Smooth muscle cell (in vitro differentiated cells): ENCODE measurements at regions not wholly inside any gene's neighbourhood (a gene's known extent, or its start where the extent isn't known, plus 50 kb on each side); places are given as distances from the start of the nearest gene placed in this dataset.

Source experiments
- DNase-seq: peaks from one replicate; lab custom pipeline; 2025; ENCODE audit not compliant: unreplicated experiment; lab: John Stamatoyannopoulos, UW
- H2AFZ ChIP-seq: fragments of 200-600 bp; sonication (generic); 2 replicates; pipeline ENCODE4 v1.6.0; 2016; ENCODE audit warnings: antibody characterized with exemption, low read depth, mild to moderate bottlenecking
- H3F3A ChIP-seq: fragments of 200-600 bp; sonication (generic); 2 replicates; pipeline ENCODE4 v1.6.0; 2017; ENCODE audit warnings: antibody characterized with exemption, low read depth
- H3K27ac ChIP-seq: fragments of 200-600 bp; sonication (generic); 2 replicates; pipeline ENCODE4 v1.5.1; 2016; ENCODE audit warnings: low read depth, mild to moderate bottlenecking
- H3K27me3 ChIP-seq: fragments of 200-600 bp; sonication (generic); 2 replicates; pipeline ENCODE4 v1.6.1; 2016; ENCODE audit warnings: low read depth, mild to moderate bottlenecking
- H3K36me3 ChIP-seq: fragments of 200-600 bp; sonication (generic); 2 replicates; pipeline ENCODE4 v1.5.1; 2016; ENCODE audit warnings: low read depth
- H3K4me1 ChIP-seq: fragments of 200-600 bp; sonication (generic); 2 replicates; pipeline ENCODE4 v1.5.1; 2016; ENCODE audit warnings: low read depth
- H3K4me2 ChIP-seq: fragments of 200-600 bp; sonication (generic); 2 replicates; pipeline ENCODE4 v1.6.0; 2016; ENCODE audit warnings: mild to moderate bottlenecking
- H3K4me3 ChIP-seq: fragments of 200-600 bp; sonication (generic); 2 replicates; pipeline ENCODE4 v1.5.1; 2016; ENCODE audit warnings: mild to moderate bottlenecking
- H3K79me2 ChIP-seq: fragments of 200-600 bp; sonication (generic); 2 replicates; pipeline ENCODE4 v1.6.0; 2016; ENCODE audit warnings: low read depth, mild to moderate bottlenecking
- H3K9ac ChIP-seq: fragments of 200-600 bp; sonication (generic); 2 replicates; pipeline ENCODE4 v1.6.0; 2016; ENCODE audit warnings: low read depth
- H3K9me3 ChIP-seq: fragments of 200-600 bp; sonication (generic); replicated peaks from 2 replicates; pipeline ENCODE4 v1.5.1; 2016; ENCODE audit warnings: low read depth
- H4K20me1 ChIP-seq: fragments of 200-600 bp; sonication (generic); 2 replicates; pipeline ENCODE4 v1.6.0; 2016; ENCODE audit warnings: low read depth
- CTCF ChIP-seq: fragments of 200-600 bp; sonication (generic); IDR thresholded peaks from 2 replicates; pipeline ENCODE4 v1.5.1; 2017; ENCODE audit warnings: borderline replicate concordance, mild to moderate bottlenecking, antibody characterized with exemption; ENCODE audit not compliant: insufficient read depth, poor library complexity, severe bottlenecking
- WGBS: methylation state at CpG from one replicate; pipeline ENCODE4 v1.1.7; 2016; ENCODE audit warnings: low lambda C conversion rate; 5-methylcytosine and 5-hydroxymethylcytosine counted together

DNA sequence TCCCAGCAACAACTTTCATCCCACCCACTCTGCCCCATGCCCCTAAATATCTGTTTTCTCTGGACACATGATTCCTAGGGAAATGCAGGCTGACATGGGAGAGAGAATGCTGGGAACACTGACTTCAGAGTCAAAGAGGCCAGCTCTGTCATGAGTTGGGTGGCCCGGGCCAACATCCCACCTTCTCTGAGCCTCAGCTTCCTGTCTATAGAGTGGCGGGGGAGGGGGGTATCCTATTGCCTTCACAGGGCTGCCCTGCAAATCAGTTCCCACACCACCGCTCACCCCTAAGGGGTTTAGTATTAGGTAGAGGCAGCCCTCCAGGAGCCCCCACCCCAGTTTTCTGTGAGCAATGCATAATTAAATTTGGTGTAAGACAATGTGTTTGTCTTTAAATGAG, 175.0 kb upstream of the NCAM1 start:
- 89% methylated on average over 3 of the region's 3 CpGs for WGBS
- H4K20me1 ChIP-seq, result no peaks in the 10 kb centered on the region
- H3K4me1 ChIP-seq, result peaks cover 2% of the 10 kb centered on the region
- DNase-seq, result no peak
- H3K9me3 ChIP-seq, result no peaks in the 10 kb centered on the region
- H3F3A ChIP-seq, result peaks cover 20% of the 10 kb centered on the region
- no peaks in the 10 kb centered on the region for H3K27me3 ChIP-seq
- no peak overlapping the region for H2AFZ ChIP-seq
- H3K9ac ChIP-seq, result no peak overlapping the region
- H3K36me3 ChIP-seq, result no peaks in the 10 kb centered on the region
- H3K27ac ChIP-seq, result peak overlapping the region; percentile 59
- no peaks in the 10 kb centered on the region for H3K79me2 ChIP-seq
- H3K4me2 ChIP-seq, result peak overlapping the region; percentile 35
- no peak overlapping the region for H3K4me3 ChIP-seq
- TF ChIP-seq CTCF, result no peak

DNA sequence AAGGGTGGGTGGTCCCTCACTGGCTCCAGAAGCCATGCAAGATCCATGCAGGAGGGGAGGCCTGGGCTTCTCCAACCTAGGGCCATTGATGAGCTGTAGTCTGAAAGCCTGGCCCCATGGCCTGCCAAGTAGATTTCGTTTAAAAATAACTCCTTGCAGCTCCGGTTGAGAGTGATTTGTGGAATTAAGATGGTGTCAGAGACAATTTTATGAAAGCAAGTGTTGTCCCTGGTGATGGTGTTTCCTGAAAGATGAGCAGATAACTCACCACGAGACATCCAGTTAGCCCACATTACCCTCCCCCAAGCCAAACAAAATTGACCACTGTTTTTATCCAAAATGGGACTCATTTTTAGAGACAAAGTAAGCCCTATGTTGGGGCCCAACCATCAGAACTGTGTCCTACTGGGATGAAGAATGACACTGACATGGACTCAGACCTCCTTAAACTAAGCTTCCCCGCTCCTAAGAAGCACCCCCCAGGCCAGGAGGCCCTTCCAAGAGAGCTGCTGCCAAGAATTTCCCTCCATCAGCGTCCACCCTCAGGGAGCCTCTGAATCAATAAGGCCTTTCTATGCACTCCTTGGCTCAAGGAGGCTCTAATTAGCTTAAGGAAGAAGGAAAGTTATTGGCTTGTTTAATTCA, 174.2 kb upstream of the NCAM1 start:
- Histone ChIP-seq H3K4me3 (no peak overlapping the region), H3K4me2 (no peak overlapping the region), H3F3A (peaks cover 14% of the 10 kb centered on the region), H3K79me2 (no peaks in the 10 kb centered on the region), H3K4me1 (no peaks in the 10 kb centered on the region), H3K9ac (no peak overlapping the region), H3K9me3 (no peaks in the 10 kb centered on the region), H2AFZ (no peak overlapping the region), H3K27me3 (no peaks in the 10 kb centered on the region), H4K20me1 (no peaks in the 10 kb centered on the region), H3K36me3 (no peaks in the 10 kb centered on the region), H3K27ac (no peak overlapping the region)
- TF ChIP-seq CTCF, result no peak
- WGBS, result 68% methylated on average over 5 of the region's 5 CpGs
- no peak for DNase-seq

- Histone ChIP-seq H3K4me3 (no peak overlapping the region), H4K20me1 (no peaks in the 10 kb centered on the region), H3K9ac (no peak overlapping the region), H3K4me2 (no peak overlapping the region), H2AFZ (no peak overlapping the region), H3K36me3 (no peaks in the 10 kb centered on the region), H3F3A (peaks cover 8% of the 10 kb centered on the region), H3K27me3 (no peaks in the 10 kb centered on the region), H3K9me3 (no peaks in the 10 kb centered on the region), H3K79me2 (no peaks in the 10 kb centered on the region), H3K27ac (no peak overlapping the region), H3K4me1 (no peaks in the 10 kb centered on the region)
- TF ChIP-seq CTCF, result no peak
- no peak for DNase-seq
- WGBS, result 75% methylated on average over 3 of the region's 3 CpGs
These were observed 171.7 kb upstream of the NCAM1 start for GRCh38 chr11:112789481-112789880.

DNA sequence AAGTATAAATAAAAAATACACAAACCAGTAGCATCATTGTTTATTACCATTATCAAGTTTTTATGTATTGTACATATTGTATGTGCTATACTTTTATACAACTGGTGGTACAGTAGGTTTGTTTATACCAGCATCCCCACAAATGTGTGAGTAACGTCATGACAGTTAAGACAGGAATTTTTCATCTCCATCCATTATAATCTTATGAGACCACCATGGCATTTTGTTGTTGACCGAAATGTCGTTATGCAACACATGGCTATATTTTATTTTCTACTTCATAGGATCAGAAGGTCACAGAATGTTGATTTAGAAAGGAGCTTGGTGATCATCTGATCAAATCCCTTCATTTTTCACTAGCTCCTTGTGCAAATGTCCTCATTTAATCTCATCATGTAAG, 170.9 kb upstream of the NCAM1 start:
- H3K4me3 ChIP-seq, result no peak overlapping the region
- no peak for TF ChIP-seq CTCF
- H3K9me3 ChIP-seq, result no peaks in the 10 kb centered on the region
- no peak overlapping the region for H3K27ac ChIP-seq
- no peak overlapping the region for H3K9ac ChIP-seq
- no peak overlapping the region for H2AFZ ChIP-seq
- H4K20me1 ChIP-seq, result no peaks in the 10 kb centered on the region
- H3K4me2 ChIP-seq, result no peak overlapping the region
- 69% methylated on average over 3 of the region's 3 CpGs for WGBS
- H3K79me2 ChIP-seq, result no peaks in the 10 kb centered on the region
- no peaks in the 10 kb centered on the region for H3K27me3 ChIP-seq
- no peaks in the 10 kb centered on the region for H3K36me3 ChIP-seq
- no peaks in the 10 kb centered on the region for H3K4me1 ChIP-seq
- no peak for DNase-seq
- H3F3A ChIP-seq, result peaks cover 8% of the 10 kb centered on the region
